ENCODE measurements at regions not wholly inside any gene's neighbourhood (a gene's known extent, or its start where the extent isn't known, plus 50 kb on each side); places are given as distances from the start of the nearest gene placed in this dataset.

DNA sequence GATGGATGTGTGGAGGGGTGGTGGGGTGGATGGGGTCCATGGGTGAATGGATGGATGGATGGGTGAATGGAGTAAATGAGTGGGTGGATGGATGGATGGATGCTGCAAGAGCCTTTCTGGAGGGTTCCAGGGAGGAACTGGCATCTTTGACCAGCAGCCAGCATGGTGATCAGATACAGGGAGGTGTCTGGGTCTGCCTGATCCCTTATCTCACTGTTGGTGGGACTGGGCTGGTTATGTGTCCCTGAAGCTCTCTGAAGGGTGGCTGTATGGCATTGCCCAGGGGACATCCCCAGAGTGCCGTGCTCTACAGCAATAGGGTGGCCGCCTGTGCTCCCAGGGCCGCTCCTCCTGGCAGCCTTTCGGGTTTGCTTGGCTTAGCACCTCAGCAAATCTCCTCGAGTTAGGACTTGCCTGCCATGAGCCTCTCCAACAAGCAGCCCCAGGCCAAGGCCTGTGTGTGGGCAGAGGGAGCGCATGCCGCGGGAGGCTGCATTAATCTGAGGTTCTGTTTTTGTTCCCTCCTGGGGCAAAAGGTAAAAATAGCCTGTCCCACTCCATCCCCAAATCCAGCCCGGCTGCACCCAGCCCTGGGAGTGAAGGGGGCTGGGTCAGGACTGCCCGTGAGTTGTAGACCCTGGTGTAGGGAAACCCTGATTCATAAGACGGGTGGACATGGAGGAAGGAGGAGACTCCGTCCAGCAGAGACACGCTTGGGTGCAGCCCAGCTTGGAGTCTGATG lies 165.4 kb downstream of the SEC14L1 start:
- TF ChIP-seq, protein P1, sequence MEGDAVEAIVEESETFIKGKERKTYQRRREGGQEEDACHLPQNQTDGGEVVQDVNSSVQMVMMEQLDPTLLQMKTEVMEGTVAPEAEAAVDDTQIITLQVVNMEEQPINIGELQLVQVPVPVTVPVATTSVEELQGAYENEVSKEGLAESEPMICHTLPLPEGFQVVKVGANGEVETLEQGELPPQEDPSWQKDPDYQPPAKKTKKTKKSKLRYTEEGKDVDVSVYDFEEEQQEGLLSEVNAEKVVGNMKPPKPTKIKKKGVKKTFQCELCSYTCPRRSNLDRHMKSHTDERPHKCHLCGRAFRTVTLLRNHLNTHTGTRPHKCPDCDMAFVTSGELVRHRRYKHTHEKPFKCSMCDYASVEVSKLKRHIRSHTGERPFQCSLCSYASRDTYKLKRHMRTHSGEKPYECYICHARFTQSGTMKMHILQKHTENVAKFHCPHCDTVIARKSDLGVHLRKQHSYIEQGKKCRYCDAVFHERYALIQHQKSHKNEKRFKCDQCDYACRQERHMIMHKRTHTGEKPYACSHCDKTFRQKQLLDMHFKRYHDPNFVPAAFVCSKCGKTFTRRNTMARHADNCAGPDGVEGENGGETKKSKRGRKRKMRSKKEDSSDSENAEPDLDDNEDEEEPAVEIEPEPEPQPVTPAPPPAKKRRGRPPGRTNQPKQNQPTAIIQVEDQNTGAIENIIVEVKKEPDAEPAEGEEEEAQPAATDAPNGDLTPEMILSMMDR (conservative IDR thresholded peaks at IDR 0.05; ENCODE audit: low read depth, low read length) = no peak
- TF ChIP-seq EZH2 (IDR thresholded peaks at IDR 0.05; ENCODE audit: low read length, unreplicated experiment) (no peak), EZH2phosphoT487 (IDR thresholded peaks at IDR 0.05; ENCODE audit: borderline replicate concordance, low read length) (no peak)

Data from PC-3 (cell line).